ENCODE measurements at regions not wholly inside any gene's neighbourhood (a gene's known extent, or its start where the extent isn't known, plus 50 kb on each side); places are given as distances from the start of the nearest gene placed in this dataset.
A peak's percentile ranks its signal among the peaks of the same experiment; 100 is the strongest.

DNA sequence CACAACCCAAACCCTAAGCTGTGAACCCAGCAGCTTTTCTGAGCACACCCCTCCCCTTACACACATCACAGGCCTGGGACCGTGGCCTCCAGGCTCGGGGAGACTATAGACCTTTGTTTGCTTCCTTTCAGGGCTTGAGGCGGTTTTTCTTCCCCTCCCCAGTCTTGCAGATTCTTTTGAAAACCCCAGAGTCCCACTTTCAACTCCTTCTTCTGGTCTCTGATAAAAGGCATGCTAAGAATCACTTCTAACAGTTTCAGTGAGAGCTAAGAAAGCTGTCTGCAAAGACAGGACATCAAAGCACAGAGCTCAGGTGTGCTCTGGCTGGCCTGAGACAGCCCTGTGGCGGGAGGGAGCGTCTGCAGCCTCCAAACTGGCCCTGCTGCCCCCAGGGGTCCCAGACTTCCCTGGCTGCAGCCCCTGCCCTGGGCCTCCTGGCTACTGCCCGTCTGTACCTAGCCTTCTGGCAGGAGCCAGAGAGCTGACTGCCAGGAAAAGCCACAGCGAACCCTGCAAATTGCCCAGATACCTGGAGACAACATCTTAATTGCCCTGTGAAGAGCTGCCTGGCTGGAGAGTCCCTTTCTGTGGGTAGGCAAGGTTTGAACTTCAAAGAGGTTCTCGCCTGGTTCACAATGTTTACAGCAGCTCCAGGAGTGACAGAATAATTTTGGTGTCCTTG is 138.9 kb downstream of the GADD45G start:
- Histone ChIP-seq H3K79me2 (ENCODE audit: insufficient read depth, low read length) (no peaks in the 10 kb centered on the region), H3F3A (ENCODE audit: insufficient read depth) (no peaks in the 10 kb centered on the region), H3K4me2 (ENCODE audit: low read depth, low read length, poor library complexity, severe bottlenecking) (no peak overlapping the region), H4K20me1 (ENCODE audit: low read depth, low read length) (no peaks in the 10 kb centered on the region), H3K9me3 (ENCODE audit: insufficient read depth, low read length) (no peaks in the 10 kb centered on the region), H3K27me3 (ENCODE audit: low read length) (no peaks in the 10 kb centered on the region), H3K9ac (ENCODE audit: low read length) (no peak overlapping the region), H3K4me3 (ENCODE audit: insufficient read depth, low read length, poor library complexity, severe bottlenecking) (no peak overlapping the region), H3K27ac (ENCODE audit: low read depth, low read length) (peak overlapping the region; percentile 21; the same call in 1 of the 2 replicates), H2AFZ (ENCODE audit: low read depth, low read length, severe bottlenecking) (no peak overlapping the region), H3K9me2 (replicated peaks; ENCODE audit: insufficient read depth, low read length) (no peaks in the 10 kb centered on the region), H3K36me3 (ENCODE audit: low read length) (no peaks in the 10 kb centered on the region)
- TF ChIP-seq EZH2phosphoT487 (conservative IDR thresholded peaks at IDR 0.05; ENCODE audit: low read length) (no peak), CTCF (IDR thresholded peaks at IDR 0.05; ENCODE audit: insufficient read depth, low read length, poor library complexity, severe bottlenecking) (no peak)

- Histone ChIP-seq H3K9me3 (ENCODE audit: insufficient read depth, low read length) (no peaks in the 10 kb centered on the region), H3K36me3 (ENCODE audit: low read length) (no peaks in the 10 kb centered on the region), H3K4me2 (ENCODE audit: low read depth, low read length, poor library complexity, severe bottlenecking) (no peak overlapping the region), H3K9ac (ENCODE audit: low read length) (no peak overlapping the region), H4K20me1 (ENCODE audit: low read depth, low read length) (no peaks in the 10 kb centered on the region), H3K27me3 (ENCODE audit: low read length) (no peaks in the 10 kb centered on the region), H3K27ac (ENCODE audit: low read depth, low read length) (no peak overlapping the region), H3K4me3 (ENCODE audit: insufficient read depth, low read length, poor library complexity, severe bottlenecking) (no peak overlapping the region), H3K79me2 (ENCODE audit: insufficient read depth, low read length) (no peaks in the 10 kb centered on the region), H2AFZ (ENCODE audit: low read depth, low read length, severe bottlenecking) (no peak overlapping the region), H3K9me2 (replicated peaks; ENCODE audit: insufficient read depth, low read length) (no peaks in the 10 kb centered on the region), H3F3A (ENCODE audit: insufficient read depth) (no peaks in the 10 kb centered on the region)
- TF ChIP-seq CTCF (IDR thresholded peaks at IDR 0.05; ENCODE audit: insufficient read depth, low read length, poor library complexity, severe bottlenecking) (no peak), EZH2phosphoT487 (conservative IDR thresholded peaks at IDR 0.05; ENCODE audit: low read length) (no peak)
Measured at GRCh38 chr9:89744255-89744648, 139.4 kb downstream of the GADD45G start.

GRCh38 chr9:89744730-89745129 is 139.9 kb downstream of the GADD45G start:
- TF ChIP-seq CTCF (IDR thresholded peaks at IDR 0.05; ENCODE audit: insufficient read depth, low read length, poor library complexity, severe bottlenecking), result no peak
- no peak for TF ChIP-seq EZH2phosphoT487 (conservative IDR thresholded peaks at IDR 0.05; ENCODE audit: low read length)
- no peak overlapping the region for H3K4me2 ChIP-seq (ENCODE audit: low read depth, low read length, poor library complexity, severe bottlenecking)
- no peaks in the 10 kb centered on the region for H3K79me2 ChIP-seq (ENCODE audit: insufficient read depth, low read length)
- H3K36me3 ChIP-seq (ENCODE audit: low read length), result no peaks in the 10 kb centered on the region
- H3K9me2 ChIP-seq (replicated peaks; ENCODE audit: insufficient read depth, low read length), result no peaks in the 10 kb centered on the region
- H3K4me3 ChIP-seq (ENCODE audit: insufficient read depth, low read length, poor library complexity, severe bottlenecking), result no peak overlapping the region
- H2AFZ ChIP-seq (ENCODE audit: low read depth, low read length, severe bottlenecking), result no peak overlapping the region
- H3K9me3 ChIP-seq (ENCODE audit: insufficient read depth, low read length), result no peaks in the 10 kb centered on the region
- no peaks in the 10 kb centered on the region for H3K27me3 ChIP-seq (ENCODE audit: low read length)
- H3F3A ChIP-seq (ENCODE audit: insufficient read depth), result no peaks in the 10 kb centered on the region
- H4K20me1 ChIP-seq (ENCODE audit: low read depth, low read length), result no peaks in the 10 kb centered on the region
- H3K9ac ChIP-seq (ENCODE audit: low read length), result no peak overlapping the region
- no peak overlapping the region for H3K27ac ChIP-seq (ENCODE audit: low read depth, low read length)

Data from SU-DHL-6 (cell line).